Erythroblast (primary cell): ENCODE measurements at regions not wholly inside any gene's neighbourhood (a gene's known extent, or its start where the extent isn't known, plus 50 kb on each side); places are given as distances from the start of the nearest gene placed in this dataset.

Experiments used
- GATA1 ChIP-seq: IDR thresholded peaks from 2 replicates; pipeline ENCODE4 v1.6.1; 2011; ENCODE audit warnings: low read depth, mild to moderate bottlenecking, control low read depth, low read length, moderate library complexity
- POLR2A ChIP-seq: IDR thresholded peaks from 2 replicates; pipeline ENCODE4 v1.6.1; 2011; ENCODE audit warnings: mild to moderate bottlenecking, low read length

- no peak for TF ChIP-seq POLR2A
- no peak for TF ChIP-seq GATA1
These were observed 83.2 kb upstream of the OTOS start for GRCh38 chr2:240223631-240224030.
